H1 (cell line): ENCODE measurements at regions not wholly inside any gene's neighbourhood (a gene's known extent, or its start where the extent isn't known, plus 50 kb on each side); places are given as distances from the start of the nearest gene placed in this dataset.

Source experiments
- CTCF ChIA-PET: fragments of 300-600 bp; sonication (Branson Sonifier 250); formaldehyde crosslinking; loops from one replicate; lab custom pipeline; 2021; ENCODE audit not compliant: partially characterized antibody; lab: Charles Lee
- POLR2A ChIA-PET: fragments of 300-600 bp; sonication (Branson Sonifier 250); formaldehyde crosslinking; loops from one replicate; lab custom pipeline; 2021; ENCODE audit warnings: inconsistent platforms; ENCODE audit not compliant: partially characterized antibody; lab: Charles Lee
- DNase-seq, 2 experiments: peaks; one replicate each; pipeline versions ENCODE4 v3.0.0 to v3.0.0-alpha.2; 2010 to 2022; ENCODE audit warnings: low spot score in 2 of 2, low read depth in 1 of 2, mixed read lengths in 1 of 2
- FAIRE-seq: peaks from 2 replicates; lab custom pipeline; 2011; peaks lifted over from hg19 to GRCh38; lab: Jason Lieb, UNC
- H2AFZ ChIP-seq: 2 replicates; pipeline ENCODE4 v1.8.1; 2012; ENCODE audit warnings: low read length, inconsistent platforms
- H2AK5ac ChIP-seq: 2 replicates; pipeline ENCODE4 v1.6.1; 2013; ENCODE audit warnings: low read depth, low read length
- H2BK120ac ChIP-seq: replicated peaks from 2 replicates; pipeline ENCODE3; 2013; ENCODE audit warnings: low read depth, low read length, inconsistent platforms
- H2BK12ac ChIP-seq: 2 replicates; pipeline ENCODE4 v1.6.1; 2013; ENCODE audit warnings: low read depth, low read length
- H2BK15ac ChIP-seq: 2 replicates; pipeline ENCODE4 v1.6.1; 2013; ENCODE audit warnings: low read length
- H2BK20ac ChIP-seq: 2 replicates; pipeline ENCODE4 v1.6.1; 2013; ENCODE audit warnings: low read length
- H2BK5ac ChIP-seq: 2 replicates; pipeline ENCODE4 v1.6.1; 2013; ENCODE audit warnings: low read depth, low read length
- H3K14ac ChIP-seq: 2 replicates; pipeline ENCODE4 v1.6.1; 2013; ENCODE audit warnings: inconsistent platforms; ENCODE audit not compliant: insufficient read length
- H3K18ac ChIP-seq: 2 replicates; pipeline ENCODE4 v1.6.1; 2013; ENCODE audit warnings: low read length; ENCODE audit errors: extremely low read depth
- H3K23ac ChIP-seq: 2 replicates; pipeline ENCODE4 v1.6.1; 2013; ENCODE audit warnings: inconsistent platforms; ENCODE audit not compliant: insufficient read length
- H3K23me2 ChIP-seq: 2 replicates; pipeline ENCODE4 v1.6.1; 2013; ENCODE audit warnings: low read depth, low read length
- H3K27ac ChIP-seq: 2 replicates; pipeline ENCODE4 v1.6.1; 2011; ENCODE audit warnings: low read depth, low read length, inconsistent platforms
- H3K27me3 ChIP-seq, 4 experiments: replicated peaks in 1 of 4; 1 replicate in 1 of 4; 2 replicates in 3 of 4; pipeline versions ENCODE4 v1.6.1 to v1.8.1; 2011 to 2013; ENCODE audit warnings: low read length in 3 of 4, mild to moderate bottlenecking in 3 of 4, inconsistent platforms in 2 of 4, mixed read lengths in 2 of 4, moderate library complexity in 1 of 4; ENCODE audit not compliant: control insufficient read depth in 3 of 4, insufficient read depth in 3 of 4; ENCODE audit errors: extremely low read depth in 1 of 4
- H3K36me3 ChIP-seq, 4 experiments: 2 replicates each; pipeline versions ENCODE4 v1.6.1 to v1.8.1; 2011 to 2013; ENCODE audit warnings: mild to moderate bottlenecking in 4 of 4, low read length in 3 of 4, moderate library complexity in 2 of 4, control low read depth in 1 of 4, inconsistent platforms in 1 of 4; ENCODE audit not compliant: insufficient read depth in 4 of 4, control insufficient read depth in 2 of 4
- H3K4ac ChIP-seq: replicated peaks from 2 replicates; pipeline ENCODE3; 2013; ENCODE audit warnings: low read length, low read depth, mixed read lengths, inconsistent platforms; ENCODE audit not compliant: insufficient read length
- H3K4me1 ChIP-seq, 4 experiments: replicated peaks in 1 of 4; 1 replicate in 1 of 4; 2 replicates in 3 of 4; pipeline versions ENCODE4 v1.6.1 to v1.8.1; 2011 to 2013; ENCODE audit warnings: low read length in 3 of 4, inconsistent platforms in 2 of 4, mixed read lengths in 1 of 4; ENCODE audit not compliant: insufficient read depth in 4 of 4, control insufficient read depth in 3 of 4
- H3K4me2 ChIP-seq, 2 experiments: 2 replicates each; pipeline versions ENCODE4 v1.6.1 to v1.8.1; 2011 to 2013; ENCODE audit warnings: low read depth in 2 of 2, low read length in 2 of 2, control low read depth in 1 of 2, inconsistent platforms in 1 of 2, mild to moderate bottlenecking in 1 of 2; ENCODE audit not compliant: insufficient read depth in 1 of 2
- H3K4me3 ChIP-seq, 4 experiments: fragments of 200-600, 300-600 bp in 1 of 4; sonication (generic), shearing (Covaris generic), sonication (Bioruptor Twin) in 1 of 4; 2 replicates each; pipeline versions ENCODE4 v1.5.1 to v1.8.1; 2011 to 2016; ENCODE audit warnings: low read length in 4 of 4, low read depth in 3 of 4, control low read depth in 2 of 4, inconsistent platforms in 2 of 4, mild to moderate bottlenecking in 2 of 4, mixed read lengths in 1 of 4, moderate library complexity in 1 of 4; ENCODE audit not compliant: insufficient read depth in 2 of 4; ENCODE audit errors: extremely low read depth in 1 of 4
- H3K56ac ChIP-seq: replicated peaks from 2 replicates; pipeline ENCODE3; 2013; ENCODE audit warnings: low read depth, mild to moderate bottlenecking, mixed read lengths, low read length, inconsistent platforms; ENCODE audit not compliant: insufficient read length
- H3K79me1 ChIP-seq: 2 replicates; pipeline ENCODE4 v1.6.1; 2013; ENCODE audit warnings: low read depth, low read length, control low read depth
- H3K79me2 ChIP-seq, 2 experiments: 2 replicates each; pipeline versions ENCODE4 v1.6.1 to v1.8.1; 2012 to 2013; ENCODE audit warnings: low read length in 2 of 2, mild to moderate bottlenecking in 2 of 2, inconsistent platforms in 1 of 2; ENCODE audit not compliant: insufficient read depth in 2 of 2, control insufficient read depth in 1 of 2
- H3K9ac ChIP-seq, 4 experiments: replicated peaks in 1 of 4; 1 replicate in 1 of 4; 2 replicates in 3 of 4; pipeline versions ENCODE4 v1.6.1 to v1.8.1; 2011 to 2013; ENCODE audit warnings: low read depth in 3 of 4, low read length in 3 of 4, control low read depth in 2 of 4, mild to moderate bottlenecking in 2 of 4, moderate library complexity in 2 of 4, inconsistent platforms in 1 of 4; ENCODE audit errors: extremely low read depth in 1 of 4
- H3K9me3 ChIP-seq, 2 experiments: 2 replicates each; pipeline versions ENCODE4 v1.6.1 to v1.8.1; 2012 to 2013; ENCODE audit warnings: mild to moderate bottlenecking in 2 of 2, moderate library complexity in 2 of 2, control low read depth in 1 of 2, inconsistent platforms in 1 of 2, low read depth in 1 of 2, low read length in 1 of 2, mixed read lengths in 1 of 2; ENCODE audit not compliant: insufficient read depth in 2 of 2
- H4K20me1 ChIP-seq, 2 experiments: replicated peaks in 1 of 2; 2 replicates each; pipeline versions ENCODE3 to v1.8.1; 2011 to 2013; ENCODE audit warnings: inconsistent platforms in 2 of 2, low read length in 2 of 2, mild to moderate bottlenecking in 1 of 2; ENCODE audit not compliant: insufficient read depth in 2 of 2, control insufficient read depth in 1 of 2
- H4K5ac ChIP-seq: 2 replicates; pipeline ENCODE4 v1.6.1; 2013; ENCODE audit warnings: low read length, low read depth, mixed read lengths, inconsistent platforms; ENCODE audit not compliant: insufficient read length
- H4K8ac ChIP-seq: 2 replicates; pipeline ENCODE4 v1.8.0; 2013; ENCODE audit warnings: mild to moderate bottlenecking, moderate library complexity, low read length, inconsistent platforms; ENCODE audit not compliant: insufficient read depth; ENCODE audit errors: extremely low read depth
- H4K91ac ChIP-seq: replicated peaks from 2 replicates; pipeline ENCODE3; 2013; ENCODE audit warnings: low read length, mixed read lengths, inconsistent platforms; ENCODE audit not compliant: insufficient read length
- ASH2L ChIP-seq: fragments of 200-600, 300-600 bp; sonication (generic); IDR thresholded peaks from one replicate; pipeline ENCODE4 v1.7.1; 2017; ENCODE audit warnings: low read length
- CBX8 ChIP-seq: fragments of 300-800, 300-1000 bp; sonication (generic); IDR thresholded peaks from 2 replicates; pipeline ENCODE4 v1.7.1; 2016; ENCODE audit warnings: low read depth, low read length, borderline replicate concordance
- CHD2 ChIP-seq: IDR thresholded peaks from 2 replicates; pipeline ENCODE4 v1.6.1; 2012; ENCODE audit warnings: low read length, improper control_type of control experiment
- E2F6 ChIP-seq: IDR thresholded peaks from 2 replicates; pipeline ENCODE4 v1.6.1; 2012; ENCODE audit warnings: inconsistent platforms
- EGR1 ChIP-seq: IDR thresholded peaks from 2 replicates; pipeline ENCODE4 v1.6.1; 2011; ENCODE audit warnings: low read depth, low read length, borderline replicate concordance
- JUN ChIP-seq: IDR thresholded peaks from 2 replicates; pipeline ENCODE4 v1.6.1; 2011; ENCODE audit warnings: low read depth, mild to moderate bottlenecking, improper control_type of control experiment, low read length
- RAD21 ChIP-seq, 2 experiments: IDR thresholded peaks in 1 of 2; conservative IDR thresholded peaks in 1 of 2; 2 replicates each; pipeline ENCODE4 v1.6.1; 2011; ENCODE audit warnings: low read depth in 2 of 2, low read length in 2 of 2, improper control_type of control experiment in 1 of 2, inconsistent platforms in 1 of 2, mild to moderate bottlenecking in 1 of 2, moderate library complexity in 1 of 2
- RBBP5 ChIP-seq: IDR thresholded peaks from 2 replicates; pipeline ENCODE4 v1.7.1; 2012; ENCODE audit warnings: low read depth, mild to moderate bottlenecking, inconsistent platforms, low read length, moderate library complexity, borderline replicate concordance
- RXRA ChIP-seq: IDR thresholded peaks from 2 replicates; pipeline ENCODE4 v1.6.1; 2011; ENCODE audit warnings: low read depth, mild to moderate bottlenecking, low read length, moderate library complexity; ENCODE audit not compliant: insufficient read depth
- SP4 ChIP-seq: IDR thresholded peaks from 2 replicates; pipeline ENCODE4 v1.6.1; 2012; ENCODE audit warnings: low read length, inconsistent platforms
- SRF ChIP-seq: IDR thresholded peaks from 2 replicates; pipeline ENCODE4 v1.6.1; 2011; ENCODE audit warnings: mild to moderate bottlenecking, low read depth, low read length, moderate library complexity
- TAF7 ChIP-seq: optimal IDR thresholded peaks from 2 replicates; pipeline ENCODE3; 2011; ENCODE audit warnings: low read depth, mild to moderate bottlenecking, inconsistent platforms, low read length, moderate library complexity, borderline replicate concordance
- USF2 ChIP-seq: IDR thresholded peaks from 2 replicates; pipeline ENCODE4 v1.6.1; 2011; ENCODE audit warnings: low read length, improper control_type of control experiment
- WGBS, 2 experiments: shearing (Covaris generic) in 1 of 2; methylation state at CpG; one replicate each; pipeline versions ENCODE4 v1.1.6 to v1.1.7; 2013 to 2015; ENCODE audit warnings: low lambda C conversion rate in 2 of 2, mixed read lengths in 2 of 2, inconsistent platforms in 1 of 2, low coverage in 1 of 2, missing lambda C conversion rate in 1 of 2; ENCODE audit not compliant: insufficient replicate concordance in 2 of 2, insufficient coverage in 1 of 2, insufficient read length in 1 of 2; ENCODE audit errors: extremely low coverage in 1 of 2, missing lambda C conversion rate in 1 of 2; 5-methylcytosine and 5-hydroxymethylcytosine counted together

GRCh38 chr1:37097731-37098130 is 63.4 kb upstream of the GRIK3 start:
- no peak overlapping the region for H2AFZ ChIP-seq
- no peaks in the 10 kb centered on the region for H3K27me3 ChIP-seq
- H2AK5ac ChIP-seq: no peak overlapping the region
- no peak overlapping the region for H3K23ac ChIP-seq
- no peak overlapping the region for H4K91ac ChIP-seq
- H2BK5ac ChIP-seq: no peak overlapping the region
- H3K36me3 ChIP-seq: no peaks in the 10 kb centered on the region
- H3K79me2 ChIP-seq: no peaks in the 10 kb centered on the region
- DNase-seq (no peak), FAIRE-seq (no peak)
- no peak overlapping the region for H2BK120ac ChIP-seq
- no peak overlapping the region for H3K27ac ChIP-seq
- no peaks in the 10 kb centered on the region for H4K20me1 ChIP-seq
- no peak overlapping the region for H2BK20ac ChIP-seq
- H3K14ac ChIP-seq: no peak overlapping the region
- 82% methylated on average over 7 of the region's 7 CpGs; no CpG with 5 or more reads in 1 of the 2 experiments for WGBS, 2 experiments
- no peak overlapping the region for H3K18ac ChIP-seq
- H3K23me2 ChIP-seq: no peaks in the 10 kb centered on the region; the same call in 1 of the 2 replicates
- H3K56ac ChIP-seq: no peak overlapping the region
- H4K5ac ChIP-seq: no peak overlapping the region
- H4K8ac ChIP-seq: no peak overlapping the region
- POLR2A ChIA-PET: interaction anchor here (0.8 kb wide), 1 partner anchor 12 kb away, joined by 3 read pairs; no protein-coding TSS in a partner anchor
- H3K9ac ChIP-seq: no peak overlapping the region
- H2BK15ac ChIP-seq: no peak overlapping the region
- CTCF ChIA-PET: interaction anchor here (0.6 to 1.6 kb wide), 13 partner anchors 9 to 522 kb away, joined by 3 to 6 read pairs (median 3); no protein-coding TSS in a partner anchor
- H3K4ac ChIP-seq: no peak overlapping the region
- H3K4me2 ChIP-seq: no peak overlapping the region
- H3K4me1 ChIP-seq: no peaks in the 10 kb centered on the region; a peak in 2 of 7 replicates
- H2BK12ac ChIP-seq: no peak overlapping the region
- no peaks in the 10 kb centered on the region for H3K9me3 ChIP-seq
- no peaks in the 10 kb centered on the region for H3K79me1 ChIP-seq
- no peak overlapping the region for H3K4me3 ChIP-seq
- no peak for TF ChIP-seq SP4
- TF ChIP-seq RAD21 (IDR thresholded peaks at IDR 0.05 in 1 of 2, conservative IDR thresholded peaks at IDR 0.05 in 1 of 2; ENCODE audit: low read depth in 2 of 2, low read length in 2 of 2): no peak
- no peak for TF ChIP-seq RXRA
- no peak for TF ChIP-seq SRF
- TF ChIP-seq RBBP5: no peak
- TF ChIP-seq CBX8: no peak
- TF ChIP-seq CHD2: no peak
- TF ChIP-seq ASH2L: no peak
- TF ChIP-seq E2F6: no peak
- TF ChIP-seq USF2: no peak
- TF ChIP-seq TAF7: no peak
- TF ChIP-seq JUN: no peak
- TF ChIP-seq EGR1: no peak
